GM13976 (cell line): ENCODE measurements at regions not wholly inside any gene's neighbourhood (a gene's known extent, or its start where the extent isn't known, plus 50 kb on each side); places are given as distances from the start of the nearest gene placed in this dataset.

Source experiments
- DNase-seq: peaks from one replicate; pipeline ENCODE4 v3.0.0; 2012; ENCODE audit warnings: low spot score
- in situ Hi-C: fragments of 300-500 bp; cut with MboI; formaldehyde crosslinking; loops from one replicate; pipeline ENCODE4 v1.12.0; 2022; ENCODE audit warnings: low sequenced_read_pairs, mixed read lengths, inconsistent platforms; ENCODE audit not compliant: unreplicated experiment
- TF ChIP-seq, protein P1 (sequence below): IDR thresholded peaks from 2 replicates; pipeline ENCODE4 v1.5.1; 2012; ENCODE audit warnings: borderline replicate concordance, mild to moderate bottlenecking; ENCODE audit not compliant: insufficient read depth; ENCODE audit errors: extremely low read depth, missing control alignments, control extremely low read depth

DNA sequence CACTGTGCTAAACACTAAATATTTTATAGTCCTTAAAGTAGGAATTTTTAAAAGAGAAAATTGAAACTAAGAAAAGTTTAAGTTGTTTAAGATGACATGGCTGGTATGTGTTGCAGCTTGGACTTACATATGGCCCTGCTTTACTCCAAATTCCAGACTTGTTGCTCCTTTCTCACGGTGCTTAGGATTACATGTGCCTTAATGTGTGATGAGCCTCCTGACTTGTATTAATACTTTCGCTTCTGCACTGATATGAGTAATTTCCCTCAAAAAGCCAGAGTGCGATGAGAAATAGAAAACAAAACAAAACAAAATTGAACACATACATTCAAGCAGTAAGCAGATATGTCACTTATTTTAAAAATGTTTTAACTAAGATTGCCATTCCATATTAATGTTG is 250.2 kb downstream of the VGLL3 start:
- no peak for DNase-seq
- in situ Hi-C loops: no loop called here
- TF ChIP-seq, protein P1, sequence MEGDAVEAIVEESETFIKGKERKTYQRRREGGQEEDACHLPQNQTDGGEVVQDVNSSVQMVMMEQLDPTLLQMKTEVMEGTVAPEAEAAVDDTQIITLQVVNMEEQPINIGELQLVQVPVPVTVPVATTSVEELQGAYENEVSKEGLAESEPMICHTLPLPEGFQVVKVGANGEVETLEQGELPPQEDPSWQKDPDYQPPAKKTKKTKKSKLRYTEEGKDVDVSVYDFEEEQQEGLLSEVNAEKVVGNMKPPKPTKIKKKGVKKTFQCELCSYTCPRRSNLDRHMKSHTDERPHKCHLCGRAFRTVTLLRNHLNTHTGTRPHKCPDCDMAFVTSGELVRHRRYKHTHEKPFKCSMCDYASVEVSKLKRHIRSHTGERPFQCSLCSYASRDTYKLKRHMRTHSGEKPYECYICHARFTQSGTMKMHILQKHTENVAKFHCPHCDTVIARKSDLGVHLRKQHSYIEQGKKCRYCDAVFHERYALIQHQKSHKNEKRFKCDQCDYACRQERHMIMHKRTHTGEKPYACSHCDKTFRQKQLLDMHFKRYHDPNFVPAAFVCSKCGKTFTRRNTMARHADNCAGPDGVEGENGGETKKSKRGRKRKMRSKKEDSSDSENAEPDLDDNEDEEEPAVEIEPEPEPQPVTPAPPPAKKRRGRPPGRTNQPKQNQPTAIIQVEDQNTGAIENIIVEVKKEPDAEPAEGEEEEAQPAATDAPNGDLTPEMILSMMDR: no peak

DNA sequence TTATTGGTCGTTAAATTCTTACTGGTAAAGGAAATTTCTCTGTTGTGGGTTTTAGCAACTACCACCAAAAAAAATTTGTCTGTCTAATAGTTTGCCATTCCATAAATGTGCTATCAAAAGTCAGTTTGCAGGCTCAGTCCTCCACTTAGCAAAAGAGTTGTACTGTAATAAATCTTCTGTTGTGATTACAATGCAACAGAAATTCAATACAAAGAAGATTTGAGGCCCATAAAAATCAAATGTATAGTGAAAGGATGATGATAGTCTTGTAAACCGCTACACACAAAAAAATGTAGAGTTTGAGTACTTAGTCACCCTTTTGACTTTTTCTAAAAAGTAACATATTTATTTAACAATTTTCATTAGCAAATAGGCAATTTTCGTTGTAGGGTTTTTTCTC is 251.7 kb downstream of the VGLL3 start:
- no peak for DNase-seq
- TF ChIP-seq, protein P1: no peak
- in situ Hi-C loops: no loop called here

DNA sequence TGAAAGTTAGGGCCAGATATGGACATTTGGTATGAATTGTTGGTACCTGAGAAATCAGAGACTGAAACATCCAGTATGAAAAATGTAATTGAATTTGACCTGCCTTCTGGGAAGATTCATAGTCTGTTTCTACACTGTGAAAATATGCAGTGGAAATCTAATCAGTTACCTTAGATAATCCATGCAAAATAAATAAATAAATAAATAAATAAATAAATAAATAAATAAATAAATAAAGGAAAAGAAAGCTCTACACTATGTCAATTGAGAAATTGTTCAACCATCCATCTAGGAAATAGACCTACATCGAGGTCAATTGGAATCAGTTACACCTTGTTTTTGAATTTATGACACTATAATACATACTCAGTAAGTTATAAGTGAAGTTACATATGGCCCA is 252.3 kb downstream of the VGLL3 start:
- in situ Hi-C loops: no loop called here
- DNase-seq: no peak
- TF ChIP-seq, protein P1: no peak

DNA sequence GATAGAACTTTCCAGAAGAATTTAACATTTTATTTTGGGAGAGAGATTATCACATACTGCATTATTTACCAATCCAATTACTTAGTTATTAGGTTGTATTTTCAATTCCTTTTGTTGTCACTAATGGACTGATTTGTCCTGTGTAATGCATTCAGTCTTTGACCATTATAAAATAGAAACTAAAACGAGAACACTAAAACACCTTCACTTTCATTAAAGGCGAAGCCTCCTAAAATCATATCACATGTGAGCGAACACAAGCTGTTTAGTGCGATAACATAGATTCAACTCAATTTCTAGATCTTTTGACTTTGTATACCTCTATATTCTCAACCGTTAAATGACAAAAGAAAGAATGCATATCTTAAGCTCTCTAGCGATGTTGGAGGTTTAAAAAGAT is 253.4 kb downstream of the VGLL3 start:
- no peak for DNase-seq
- TF ChIP-seq, protein P1: no peak
- in situ Hi-C loops: no loop called here

DNA sequence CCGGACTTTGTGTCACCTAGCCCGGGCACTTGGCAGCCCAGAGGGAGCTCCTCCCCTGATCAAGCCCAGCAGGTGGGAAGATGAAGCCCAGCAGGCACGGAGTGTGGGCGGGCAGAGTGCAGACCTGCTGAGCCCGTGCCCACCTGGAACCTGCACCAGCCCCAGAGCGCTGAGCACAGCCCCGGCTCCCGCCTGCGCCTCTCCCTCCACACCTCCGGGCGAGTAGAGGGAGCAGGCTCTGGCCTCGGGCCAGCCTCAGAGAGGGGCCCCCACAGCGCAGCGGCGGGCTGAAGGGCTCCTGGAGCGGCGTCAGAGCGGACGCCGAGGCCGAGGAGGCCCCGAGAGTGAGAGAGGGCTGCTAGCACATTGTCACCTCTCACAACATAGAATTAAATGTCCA is 257.7 kb downstream of the VGLL3 start:
- in situ Hi-C loops: no loop called here
- TF ChIP-seq, protein P1: no peak
- no peak for DNase-seq

DNA sequence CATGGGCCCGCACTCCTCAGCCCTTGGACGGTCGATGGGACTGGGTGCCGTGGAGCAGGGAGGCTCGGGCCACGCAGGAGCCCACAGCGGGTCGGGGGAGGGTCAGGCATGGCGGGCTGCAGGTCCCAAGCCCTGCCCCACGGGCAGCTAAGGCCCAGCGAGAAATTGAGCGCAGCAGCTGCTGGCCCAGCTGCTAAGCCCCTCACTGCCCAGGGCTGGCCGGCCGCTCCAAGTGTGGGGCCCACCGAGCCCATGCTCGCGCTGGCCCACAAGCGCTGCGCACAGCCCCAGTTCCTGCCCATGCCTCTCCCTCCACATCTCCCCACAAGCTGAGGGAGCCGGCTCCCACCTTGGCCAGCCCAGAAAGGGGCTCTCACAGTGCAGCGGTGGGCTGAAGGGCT is 259.4 kb downstream of the VGLL3 start:
- DNase-seq: no peak
- TF ChIP-seq, protein P1: no peak
- in situ Hi-C loops: no loop called here

DNA sequence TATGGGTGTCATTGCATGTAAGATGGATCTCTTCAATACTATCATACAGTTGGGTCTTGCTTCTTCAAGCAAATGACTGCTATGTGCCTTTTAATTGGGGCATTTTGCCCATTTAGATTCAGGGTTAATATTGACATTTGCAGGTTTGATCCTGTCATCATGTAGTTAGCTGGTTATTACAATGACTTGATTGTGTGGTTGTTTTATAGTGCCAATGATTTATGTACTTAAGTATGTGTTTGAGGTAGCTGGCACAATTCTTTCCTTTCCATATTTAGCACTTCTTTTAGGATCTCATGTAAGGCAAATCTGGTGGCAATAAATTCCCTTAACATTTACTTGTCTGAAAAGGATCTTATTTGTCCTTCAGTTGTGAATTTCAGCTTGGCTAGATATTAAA is 267.5 kb downstream of the VGLL3 start:
- in situ Hi-C loops: no loop called here
- no peak for DNase-seq
- TF ChIP-seq, protein P1: no peak
